MCF 10A (cell line): ENCODE measurements at regions not wholly inside any gene's neighbourhood (a gene's known extent, or its start where the extent isn't known, plus 50 kb on each side); places are given as distances from the start of the nearest gene placed in this dataset.
"Not testable (repeated sequence)": the region's sequence is repeated elsewhere in the genome, so short reads cannot be mapped to it uniquely, and the experiment has no call there.

Source experiments
- BruUV-seq: library from RNA; stranded (reverse); fragments of 400-500 nt; replicated peaks from 2 replicates; lab custom pipeline; 2021; lab: Mats Ljungman, UMichigan
- CTCF ChIA-PET: fragments of 300-600 bp; sonication (Branson Sonifier 250); formaldehyde crosslinking; extraction: SDS; loops from one replicate; lab custom pipeline; 2021; ENCODE audit warnings: antibody characterized with exemption, inconsistent platforms; lab: Yijun Ruan, JAX
- POLR2A ChIA-PET: fragments of 300-600, 350-650 bp; sonication (Branson Sonifier 250); formaldehyde crosslinking; extraction: SDS; loops from one replicate; lab custom pipeline; 2020; ENCODE audit warnings: antibody characterized with exemption, inconsistent platforms; lab: Yijun Ruan, JAX
- DNase-seq: peaks from one replicate; pipeline ENCODE4 v3.0.0-alpha.2; 2018; ENCODE audit not compliant: unreplicated experiment
- H3K27ac Mint-ChIP-seq: one replicate; pipeline ENCODE4 v1.8.0; 2022; ENCODE audit warnings: mild to moderate bottlenecking, low read depth, mixed read lengths; ENCODE audit not compliant: unreplicated experiment
- H3K27me3 Mint-ChIP-seq: one replicate; pipeline ENCODE4 v1.8.0; 2022; ENCODE audit warnings: mixed read lengths; ENCODE audit not compliant: insufficient read depth, unreplicated experiment
- H3K36me3 Mint-ChIP-seq: one replicate; pipeline ENCODE4 v1.8.0; 2022; ENCODE audit warnings: mild to moderate bottlenecking, moderate library complexity, mixed read lengths; ENCODE audit not compliant: insufficient read depth, unreplicated experiment
- H3K4me1 Mint-ChIP-seq: one replicate; pipeline ENCODE4 v1.8.0; 2022; ENCODE audit warnings: mixed read lengths; ENCODE audit not compliant: insufficient read depth, unreplicated experiment
- H3K4me3 Mint-ChIP-seq: one replicate; pipeline ENCODE4 v1.8.0; 2022; ENCODE audit warnings: mild to moderate bottlenecking, moderate library complexity, mixed read lengths; ENCODE audit not compliant: unreplicated experiment
- H3K9me3 Mint-ChIP-seq: one replicate; pipeline ENCODE4 v1.8.0; 2022; ENCODE audit warnings: mixed read lengths; ENCODE audit not compliant: unreplicated experiment
- intact Hi-C: fragments of 100-400 bp; cut with micrococcal nuclease; formaldehyde crosslinking; loops from 2 replicates; pipeline ENCODE4 v1.14.1; 2022
- TF ChIP-seq, protein P1 (sequence below): fragments of 200-600 bp; IDR thresholded peaks from one replicate; pipeline ENCODE4 v1.8.0; 2022; ENCODE audit warnings: antibody characterized with exemption, mild to moderate bottlenecking; ENCODE audit not compliant: unreplicated experiment

DNA sequence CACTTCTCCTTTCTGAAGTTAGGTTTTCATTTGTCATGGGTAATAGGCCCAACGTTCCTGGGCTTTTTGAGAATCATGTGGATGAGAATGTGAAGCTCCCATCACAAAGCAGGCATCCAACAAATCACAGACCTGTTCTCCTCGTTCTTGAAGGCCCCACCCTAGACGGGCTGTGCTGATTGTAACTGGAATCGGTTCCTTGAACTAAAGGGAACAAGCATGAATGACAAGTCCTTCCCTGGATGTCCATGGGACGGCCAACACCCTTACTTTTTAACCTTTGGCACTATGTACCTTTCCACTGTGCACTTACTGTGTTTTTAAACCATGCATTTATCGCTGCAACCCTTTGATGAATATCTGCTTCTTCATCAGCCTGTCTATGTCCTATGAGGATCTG is 438.2 kb downstream of the CD83 start:
- POLR2A ChIA-PET: no interaction called here
- CTCF ChIA-PET: interaction anchor here (0.6 kb wide), 1 partner anchor 342 kb away, joined by 3 read pairs; no protein-coding TSS in a partner anchor
- Mint-ChIP-seq H3K4me3 (no peak overlapping the region), H3K27ac (no peak overlapping the region), H3K36me3 (no peaks in the 10 kb centered on the region), H3K4me1 (no peaks in the 10 kb centered on the region), H3K27me3 (no peaks in the 10 kb centered on the region), H3K9me3 (no peaks in the 10 kb centered on the region)
- intact Hi-C loops: no loop called here
- no peak for DNase-seq
- no TSS peak for BruUV-seq
- TF ChIP-seq, protein P1, sequence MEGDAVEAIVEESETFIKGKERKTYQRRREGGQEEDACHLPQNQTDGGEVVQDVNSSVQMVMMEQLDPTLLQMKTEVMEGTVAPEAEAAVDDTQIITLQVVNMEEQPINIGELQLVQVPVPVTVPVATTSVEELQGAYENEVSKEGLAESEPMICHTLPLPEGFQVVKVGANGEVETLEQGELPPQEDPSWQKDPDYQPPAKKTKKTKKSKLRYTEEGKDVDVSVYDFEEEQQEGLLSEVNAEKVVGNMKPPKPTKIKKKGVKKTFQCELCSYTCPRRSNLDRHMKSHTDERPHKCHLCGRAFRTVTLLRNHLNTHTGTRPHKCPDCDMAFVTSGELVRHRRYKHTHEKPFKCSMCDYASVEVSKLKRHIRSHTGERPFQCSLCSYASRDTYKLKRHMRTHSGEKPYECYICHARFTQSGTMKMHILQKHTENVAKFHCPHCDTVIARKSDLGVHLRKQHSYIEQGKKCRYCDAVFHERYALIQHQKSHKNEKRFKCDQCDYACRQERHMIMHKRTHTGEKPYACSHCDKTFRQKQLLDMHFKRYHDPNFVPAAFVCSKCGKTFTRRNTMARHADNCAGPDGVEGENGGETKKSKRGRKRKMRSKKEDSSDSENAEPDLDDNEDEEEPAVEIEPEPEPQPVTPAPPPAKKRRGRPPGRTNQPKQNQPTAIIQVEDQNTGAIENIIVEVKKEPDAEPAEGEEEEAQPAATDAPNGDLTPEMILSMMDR: no peak

DNA sequence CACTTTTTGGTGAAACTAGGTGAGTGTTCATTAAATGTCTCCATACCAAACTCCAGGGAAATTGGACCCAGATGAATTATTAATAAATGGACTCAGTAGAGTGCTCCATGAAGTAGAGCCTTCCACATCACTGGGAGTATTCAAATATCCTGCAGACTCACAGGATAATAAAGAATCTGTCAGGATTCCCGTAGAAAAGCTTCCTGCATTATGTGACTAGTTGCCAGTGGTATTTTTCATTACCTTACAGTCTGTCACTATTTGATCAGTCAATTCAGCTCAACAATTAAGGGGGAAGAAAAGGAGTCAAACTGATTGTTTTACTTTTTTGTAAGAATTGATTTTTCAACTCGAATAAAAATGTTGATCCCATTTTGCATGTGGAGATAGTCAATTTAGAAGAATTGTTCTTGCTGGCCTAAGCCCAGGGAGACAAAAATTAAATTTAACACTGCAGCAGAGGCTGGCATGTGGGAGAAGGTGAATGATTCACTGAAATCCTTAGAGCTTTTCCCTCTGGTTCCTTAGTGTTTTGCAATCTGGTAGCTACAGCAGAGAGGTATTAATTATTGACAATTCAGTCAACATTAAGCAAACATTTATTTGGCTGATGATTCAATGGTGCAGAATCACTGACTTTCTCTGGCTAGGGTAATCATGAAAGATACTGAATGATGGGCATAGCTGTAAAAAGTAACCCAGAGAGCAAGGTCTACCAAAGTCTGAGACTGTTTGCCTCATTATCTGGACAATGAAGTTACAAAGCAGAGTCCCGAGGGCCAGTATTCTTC is 442.4 kb downstream of the CD83 start:
- Mint-ChIP-seq H3K27ac (no peak overlapping the region), H3K36me3 (no peaks in the 10 kb centered on the region), H3K9me3 (no peaks in the 10 kb centered on the region), H3K4me1 (no peaks in the 10 kb centered on the region), H3K4me3 (no peak overlapping the region), H3K27me3 (no peaks in the 10 kb centered on the region)
- intact Hi-C loops: no loop called here
- ChIA-PET POLR2A (interaction anchor here (1.6 kb wide), 1 partner anchor 9 kb away, joined by 5 read pairs; no protein-coding TSS in a partner anchor), CTCF (no interaction called here)
- TF ChIP-seq, protein P1: no peak
- DNase-seq: no peak
- BruUV-seq: no TSS peak

- CTCF ChIA-PET, DNase-seq, H3K36me3 Mint-ChIP-seq, H3K4me3 Mint-ChIP-seq, H3K27me3 Mint-ChIP-seq, POLR2A ChIA-PET, H3K9me3 Mint-ChIP-seq, H3K4me1 Mint-ChIP-seq, intact Hi-C loops, BruUV-seq, H3K27ac Mint-ChIP-seq: not testable (repeated sequence)
Measured at GRCh38 chr6:14561563-14561962, 444.0 kb downstream of the CD83 start.

DNA sequence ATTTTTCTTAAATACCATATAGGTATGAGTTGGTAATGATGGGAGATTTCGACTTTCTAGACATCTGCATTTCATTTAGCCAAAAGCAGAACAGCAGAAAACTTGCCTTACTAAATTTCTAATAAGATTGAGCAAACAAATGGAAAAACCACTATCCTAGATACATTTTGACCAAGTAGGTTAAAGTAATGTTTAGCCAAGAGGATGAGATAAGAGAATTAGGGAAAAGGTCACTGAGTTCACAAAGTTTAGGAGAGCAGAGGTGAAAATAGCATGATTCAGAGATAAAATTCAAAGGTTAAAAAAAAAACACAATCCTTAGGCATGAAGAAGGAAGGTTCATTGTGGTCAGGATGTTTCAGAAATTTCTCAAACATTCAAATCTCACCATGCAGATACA is 450.3 kb downstream of the CD83 start:
- CTCF ChIA-PET: no interaction called here
- no peaks in the 10 kb centered on the region for H3K9me3 Mint-ChIP-seq

More for the DNA sequence above, 450.3 kb downstream of the CD83 start:
- DNase-seq: no peak
- no peak overlapping the region for H3K27ac Mint-ChIP-seq
- no TSS peak for BruUV-seq
- POLR2A ChIA-PET: interaction anchor here (0.6 kb wide), 1 partner anchor 1640 kb away, joined by 5 read pairs; no protein-coding TSS in a partner anchor
- TF ChIP-seq, protein P1: no peak
- no peaks in the 10 kb centered on the region for H3K27me3 Mint-ChIP-seq
- intact Hi-C loops: no loop called here
- H3K4me1 Mint-ChIP-seq: no peaks in the 10 kb centered on the region
- no peak overlapping the region for H3K4me3 Mint-ChIP-seq
- H3K36me3 Mint-ChIP-seq: no peaks in the 10 kb centered on the region
